ENCODE measurements at regions not wholly inside any gene's neighbourhood (a gene's known extent, or its start where the extent isn't known, plus 50 kb on each side); places are given as distances from the start of the nearest gene placed in this dataset.

DNA sequence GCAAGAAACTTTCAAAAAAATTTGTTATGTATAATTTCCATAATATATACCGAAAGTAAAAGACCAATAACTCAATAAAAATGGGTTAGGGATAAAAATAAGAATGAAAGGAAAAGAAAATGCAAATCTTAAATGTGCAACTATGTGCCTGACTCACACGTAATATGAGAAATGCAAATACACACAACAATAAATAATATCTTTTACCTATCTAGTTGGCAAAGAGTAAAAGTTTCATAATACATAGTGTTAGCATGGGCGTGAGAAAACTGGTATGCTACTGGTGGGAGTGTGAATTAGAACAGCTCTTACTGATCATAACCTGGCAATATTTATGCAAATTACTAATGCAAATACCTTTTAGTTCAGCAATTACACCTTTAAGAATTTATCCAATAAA, 438.5 kb upstream of the CITED2 start:
- Histone ChIP-seq H2BK5ac (ENCODE audit: low read length) (no peak overlapping the region), H3K79me2 (ENCODE audit: control insufficient read depth, insufficient read depth, low read length) (no peaks in the 10 kb centered on the region), H3K23ac (ENCODE audit: low read length) (no peak overlapping the region), H2BK120ac (ENCODE audit: low read depth, low read length) (no peak overlapping the region), H3K4ac (ENCODE audit: low read depth, low read length) (no peak overlapping the region), H2BK15ac (replicated peaks; ENCODE audit: low read depth) (no peak overlapping the region), H3K9ac (ENCODE audit: low read length) (no peak overlapping the region), H4K5ac (ENCODE audit: low read length) (no peak overlapping the region), H4K8ac (ENCODE audit: low read depth, low read length) (no peak overlapping the region), H3K4me1 (ENCODE audit: control insufficient read depth, low read depth, low read length) (no peaks in the 10 kb centered on the region), H3K18ac (ENCODE audit: low read length) (no peak overlapping the region), H3K36me3 (ENCODE audit: control insufficient read depth, insufficient read depth, low read length) (no peaks in the 10 kb centered on the region), H2AK5ac (ENCODE audit: low read length) (no peak overlapping the region), H3K27ac (ENCODE audit: low read depth, low read length) (no peak overlapping the region), H3K4me2 (ENCODE audit: low read length) (no peak overlapping the region), H3K56ac (ENCODE audit: low read length) (no peak overlapping the region), H3K4me3 (ENCODE audit: low read length) (no peak overlapping the region), H3K27me3 (ENCODE audit: insufficient read depth, low read length, poor library complexity) (no peaks in the 10 kb centered on the region), H3K79me1 (ENCODE audit: low read length) (no peaks in the 10 kb centered on the region)
- DNase-seq: no peak
- WGBS (ENCODE audit: extremely low coverage, insufficient coverage, low lambda C conversion rate): no CpG with 5 or more reads among the region's 3 CpGs

DNA sequence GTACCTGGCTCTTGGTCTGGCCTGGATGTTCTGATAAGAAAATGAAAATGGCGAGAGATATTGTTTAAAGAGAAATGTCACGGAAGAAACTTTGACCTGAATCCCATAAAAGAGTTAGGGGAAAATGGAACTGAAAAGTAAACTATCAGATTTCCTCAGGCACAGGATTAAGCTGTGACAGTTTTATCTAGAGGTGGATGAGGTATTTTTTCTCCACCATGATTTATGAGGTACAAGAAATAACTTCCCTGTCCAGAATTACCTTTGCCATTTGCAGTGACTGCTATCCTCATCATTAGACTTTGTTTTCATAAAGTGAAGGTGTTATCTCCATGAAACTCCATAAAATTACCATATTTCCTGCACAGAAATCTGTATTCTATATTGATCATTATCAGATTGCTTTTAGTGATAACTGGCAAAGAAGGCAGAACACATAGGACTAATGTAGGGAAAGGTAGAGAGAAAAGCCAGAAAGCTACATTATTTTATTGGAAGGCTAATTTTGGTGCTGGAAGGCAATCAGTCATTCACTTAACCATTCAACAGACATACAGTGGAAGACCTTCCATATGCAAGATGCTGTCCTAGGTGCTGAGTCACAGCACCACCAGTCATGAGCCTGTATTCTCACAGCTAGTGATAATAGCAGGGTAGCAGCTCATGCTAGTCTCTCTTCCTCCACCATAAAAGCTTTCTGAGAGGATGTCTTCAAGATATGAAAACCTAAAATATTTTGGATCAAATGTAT, 427.3 kb upstream of the CITED2 start:
- peak; percentile 55 for DNase-seq
- Histone ChIP-seq H2AK5ac (ENCODE audit: low read length) (no peak overlapping the region), H3K56ac (ENCODE audit: low read length) (no peak overlapping the region), H3K27me3 (ENCODE audit: insufficient read depth, low read length, poor library complexity) (no peaks in the 10 kb centered on the region), H3K4me3 (ENCODE audit: low read length) (no peak overlapping the region), H3K36me3 (ENCODE audit: control insufficient read depth, insufficient read depth, low read length) (no peaks in the 10 kb centered on the region), H3K23ac (ENCODE audit: low read length) (no peak overlapping the region), H2BK5ac (ENCODE audit: low read length) (no peak overlapping the region), H4K5ac (ENCODE audit: low read length) (no peak overlapping the region), H3K4me1 (ENCODE audit: control insufficient read depth, low read depth, low read length) (no peaks in the 10 kb centered on the region), H3K79me1 (ENCODE audit: low read length) (no peaks in the 10 kb centered on the region), H3K9ac (ENCODE audit: low read length) (no peak overlapping the region), H3K27ac (ENCODE audit: low read depth, low read length) (no peak overlapping the region), H3K4me2 (ENCODE audit: low read length) (no peak overlapping the region), H3K79me2 (ENCODE audit: control insufficient read depth, insufficient read depth, low read length) (no peaks in the 10 kb centered on the region), H3K4ac (ENCODE audit: low read depth, low read length) (no peak overlapping the region), H3K18ac (ENCODE audit: low read length) (no peak overlapping the region), H2BK15ac (replicated peaks; ENCODE audit: low read depth) (no peak overlapping the region), H2BK120ac (ENCODE audit: low read depth, low read length) (no peak overlapping the region), H4K8ac (ENCODE audit: low read depth, low read length) (no peak overlapping the region)
- WGBS (ENCODE audit: extremely low coverage, insufficient coverage, low lambda C conversion rate): no CpG with 5 or more reads among the region's 2 CpGs

DNA sequence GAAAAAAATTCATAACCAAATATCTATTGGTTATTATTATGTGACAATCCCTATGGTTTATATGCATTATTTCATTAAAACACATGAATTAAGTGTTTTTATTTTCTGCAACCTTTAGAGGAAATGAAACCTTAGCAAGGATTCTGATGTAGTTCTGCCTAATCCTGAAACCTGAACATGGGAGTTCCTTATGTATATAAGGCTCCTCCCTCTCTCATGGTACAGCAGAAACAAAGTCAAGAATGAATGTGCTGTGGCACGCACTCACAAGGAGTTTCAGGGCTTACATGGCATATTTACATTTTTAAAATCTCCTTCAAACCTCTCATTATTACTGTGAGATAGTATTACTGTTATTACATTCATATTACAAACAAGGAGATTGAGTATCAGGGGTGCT, 426.4 kb upstream of the CITED2 start:
- Histone ChIP-seq H4K5ac (ENCODE audit: low read length) (no peak overlapping the region), H3K56ac (ENCODE audit: low read length) (no peak overlapping the region), H2BK15ac (replicated peaks; ENCODE audit: low read depth) (no peak overlapping the region), H4K8ac (ENCODE audit: low read depth, low read length) (no peak overlapping the region), H3K4me3 (ENCODE audit: low read length) (no peak overlapping the region), H2BK120ac (ENCODE audit: low read depth, low read length) (no peak overlapping the region), H2AK5ac (ENCODE audit: low read length) (no peak overlapping the region), H3K36me3 (ENCODE audit: control insufficient read depth, insufficient read depth, low read length) (no peaks in the 10 kb centered on the region), H3K18ac (ENCODE audit: low read length) (no peak overlapping the region), H3K79me2 (ENCODE audit: control insufficient read depth, insufficient read depth, low read length) (no peaks in the 10 kb centered on the region), H3K27me3 (ENCODE audit: insufficient read depth, low read length, poor library complexity) (no peaks in the 10 kb centered on the region), H3K4me1 (ENCODE audit: control insufficient read depth, low read depth, low read length) (no peaks in the 10 kb centered on the region), H3K27ac (ENCODE audit: low read depth, low read length) (no peak overlapping the region), H2BK5ac (ENCODE audit: low read length) (no peak overlapping the region), H3K4me2 (ENCODE audit: low read length) (no peak overlapping the region), H3K4ac (ENCODE audit: low read depth, low read length) (no peak overlapping the region), H3K79me1 (ENCODE audit: low read length) (no peaks in the 10 kb centered on the region), H3K9ac (ENCODE audit: low read length) (no peak overlapping the region), H3K23ac (ENCODE audit: low read length) (no peak overlapping the region)
- WGBS (ENCODE audit: extremely low coverage, insufficient coverage, low lambda C conversion rate): no CpG with 5 or more reads among the region's 1 CpG
- no peak for DNase-seq

DNA sequence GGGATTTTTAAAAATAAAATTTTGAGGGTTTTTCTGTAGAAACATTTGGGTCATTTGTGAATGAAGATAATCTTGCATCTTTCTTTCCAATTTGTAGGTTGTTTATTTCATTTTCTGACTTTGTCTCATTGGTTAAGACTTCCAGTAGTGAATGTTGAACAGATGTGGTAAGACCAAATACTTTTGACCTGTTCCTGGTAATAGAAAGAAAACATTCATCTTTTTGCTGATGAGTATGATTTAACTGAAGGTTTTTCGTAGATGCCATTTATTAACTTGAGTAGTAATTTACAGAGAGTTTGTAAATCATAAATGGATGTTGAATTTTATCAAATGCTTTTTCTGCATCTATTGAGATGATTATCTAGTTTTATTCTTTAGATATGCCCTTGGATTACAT, 416.1 kb upstream of the CITED2 start:
- H4K5ac ChIP-seq (ENCODE audit: low read length): no peak overlapping the region
- no peak overlapping the region for H2BK15ac ChIP-seq (replicated peaks; ENCODE audit: low read depth)
- no peaks in the 10 kb centered on the region for H3K4me1 ChIP-seq (ENCODE audit: control insufficient read depth, low read depth, low read length)
- H4K8ac ChIP-seq (ENCODE audit: low read depth, low read length): no peak overlapping the region
- no peak overlapping the region for H3K56ac ChIP-seq (ENCODE audit: low read length)
- H3K79me2 ChIP-seq (ENCODE audit: control insufficient read depth, insufficient read depth, low read length): no peaks in the 10 kb centered on the region
- no peak for DNase-seq
- H3K9ac ChIP-seq (ENCODE audit: low read length): no peak overlapping the region
- no peak overlapping the region for H2BK5ac ChIP-seq (ENCODE audit: low read length)
- H3K23ac ChIP-seq (ENCODE audit: low read length): no peak overlapping the region
- H3K18ac ChIP-seq (ENCODE audit: low read length): no peak overlapping the region
- H3K27me3 ChIP-seq (ENCODE audit: insufficient read depth, low read length, poor library complexity): no peaks in the 10 kb centered on the region
- no peak overlapping the region for H2BK120ac ChIP-seq (ENCODE audit: low read depth, low read length)
- H3K36me3 ChIP-seq (ENCODE audit: control insufficient read depth, insufficient read depth, low read length): no peaks in the 10 kb centered on the region
- no peak overlapping the region for H3K4me3 ChIP-seq (ENCODE audit: low read length)
- no peak overlapping the region for H3K4ac ChIP-seq (ENCODE audit: low read depth, low read length)
- H3K27ac ChIP-seq (ENCODE audit: low read depth, low read length): no peak overlapping the region
- H3K4me2 ChIP-seq (ENCODE audit: low read length): no peak overlapping the region
- no peaks in the 10 kb centered on the region for H3K79me1 ChIP-seq (ENCODE audit: low read length)
- no CpG with 5 or more reads among the region's 1 CpG for WGBS (ENCODE audit: extremely low coverage, insufficient coverage, low lambda C conversion rate)
- H2AK5ac ChIP-seq (ENCODE audit: low read length): no peak overlapping the region

DNA sequence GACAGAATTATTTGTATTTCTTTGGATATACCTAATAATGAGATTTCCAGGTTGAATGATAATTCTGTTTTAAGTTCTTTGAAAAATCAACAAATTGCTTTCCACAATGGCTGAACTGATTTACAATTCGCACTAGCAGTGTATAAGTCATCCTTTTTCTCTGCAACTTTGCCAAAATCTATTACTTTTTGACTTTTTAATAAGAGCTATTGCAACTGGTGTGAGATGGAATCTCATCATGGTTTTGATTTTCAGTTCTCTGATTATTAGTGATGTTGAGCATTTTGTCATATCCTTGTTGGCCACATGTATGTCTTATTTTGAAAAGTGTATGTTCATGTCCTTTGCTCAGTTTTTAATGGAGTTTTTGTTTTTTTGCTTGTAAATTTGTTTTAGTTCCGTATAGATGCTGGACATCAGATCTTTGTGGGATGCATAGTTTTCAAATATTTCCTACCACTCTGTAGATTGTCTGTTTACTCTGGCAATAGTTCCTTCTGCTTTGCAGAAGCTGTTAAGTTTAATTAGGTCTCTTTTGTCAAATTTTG, 409.8 kb upstream of the CITED2 start:
- no peak overlapping the region for H3K23ac ChIP-seq (ENCODE audit: low read length)
- no peak overlapping the region for H3K9ac ChIP-seq (ENCODE audit: low read length)
- H2BK120ac ChIP-seq (ENCODE audit: low read depth, low read length): no peak overlapping the region

More for the DNA sequence above, 409.8 kb upstream of the CITED2 start:
- Histone ChIP-seq H3K56ac (ENCODE audit: low read length) (no peak overlapping the region), H2BK15ac (replicated peaks; ENCODE audit: low read depth) (no peak overlapping the region), H3K79me2 (ENCODE audit: control insufficient read depth, insufficient read depth, low read length) (no peaks in the 10 kb centered on the region), H4K8ac (ENCODE audit: low read depth, low read length) (no peak overlapping the region), H2BK5ac (ENCODE audit: low read length) (no peak overlapping the region), H3K4me3 (ENCODE audit: low read length) (no peak overlapping the region), H3K79me1 (ENCODE audit: low read length) (no peaks in the 10 kb centered on the region), H3K27ac (ENCODE audit: low read depth, low read length) (no peak overlapping the region), H3K4me1 (ENCODE audit: control insufficient read depth, low read depth, low read length) (no peaks in the 10 kb centered on the region), H3K4me2 (ENCODE audit: low read length) (no peak overlapping the region), H3K18ac (ENCODE audit: low read length) (no peak overlapping the region), H3K27me3 (ENCODE audit: insufficient read depth, low read length, poor library complexity) (no peaks in the 10 kb centered on the region), H2AK5ac (ENCODE audit: low read length) (no peak overlapping the region), H4K5ac (ENCODE audit: low read length) (no peak overlapping the region), H3K4ac (ENCODE audit: low read depth, low read length) (no peak overlapping the region), H3K36me3 (ENCODE audit: control insufficient read depth, insufficient read depth, low read length) (no peaks in the 10 kb centered on the region)
- WGBS (ENCODE audit: extremely low coverage, insufficient coverage, low lambda C conversion rate): no CpG with 5 or more reads among the region's 2 CpGs
- no peak for DNase-seq

Measured in mesendoderm (in vitro differentiated cells).